Progenitor cell of endocrine pancreas (in vitro differentiated cells): ENCODE measurements at regions not wholly inside any gene's neighbourhood (a gene's known extent, or its start where the extent isn't known, plus 50 kb on each side); places are given as distances from the start of the nearest gene placed in this dataset.

Experiments used
- DNase-seq: peaks from one replicate; pipeline ENCODE4 v3.0.0; 2021; ENCODE audit warnings: low spot score; ENCODE audit not compliant: unreplicated experiment
- H3K27ac Mint-ChIP-seq: 2 replicates; pipeline ENCODE4 v1.8.0; 2021; ENCODE audit warnings: mild to moderate bottlenecking, moderate library complexity, mixed read lengths
- H3K27me3 Mint-ChIP-seq: 2 replicates; pipeline ENCODE4 v1.8.0; 2021; ENCODE audit warnings: mixed read lengths
- H3K36me3 Mint-ChIP-seq: 2 replicates; pipeline ENCODE4 v1.8.0; 2022; ENCODE audit warnings: mixed read lengths; ENCODE audit not compliant: insufficient read depth
- H3K4me1 Mint-ChIP-seq: 2 replicates; pipeline ENCODE4 v1.8.0; 2021; ENCODE audit warnings: low read depth, mixed read lengths
- H3K4me3 Mint-ChIP-seq: 2 replicates; pipeline ENCODE4 v1.8.0; 2021; ENCODE audit warnings: low read depth, mild to moderate bottlenecking, moderate library complexity, mixed read lengths
- H3K9me3 Mint-ChIP-seq: 2 replicates; pipeline ENCODE4 v1.8.0; 2021; ENCODE audit warnings: low read depth, mixed read lengths
- CTCF ChIP-seq: fragments of 200-600 bp; sonication (generic); IDR thresholded peaks from one replicate; pipeline ENCODE4 v1.5.0; 2021; ENCODE audit warnings: antibody characterized with exemption, mild to moderate bottlenecking; ENCODE audit not compliant: unreplicated experiment

GRCh38 chr17:71725811-71726210 lies 395.0 kb upstream of the SOX9 start:
- H3K27me3 Mint-ChIP-seq, result peaks cover 3% of the 10 kb centered on the region
- no peak for DNase-seq
- H3K9me3 Mint-ChIP-seq, result peaks cover 4% of the 10 kb centered on the region
- no peaks in the 10 kb centered on the region for H3K36me3 Mint-ChIP-seq
- TF ChIP-seq CTCF, result no peak
- no peak overlapping the region for H3K27ac Mint-ChIP-seq
- no peaks in the 10 kb centered on the region for H3K4me1 Mint-ChIP-seq
- H3K4me3 Mint-ChIP-seq, result no peak overlapping the region

- no peak for TF ChIP-seq CTCF
- no peak overlapping the region for H3K27ac Mint-ChIP-seq
- no peaks in the 10 kb centered on the region for H3K36me3 Mint-ChIP-seq
- DNase-seq, result no peak
- no peak overlapping the region for H3K4me3 Mint-ChIP-seq
- peaks cover 4% of the 10 kb centered on the region for H3K9me3 Mint-ChIP-seq
- H3K4me1 Mint-ChIP-seq, result no peaks in the 10 kb centered on the region
- peaks cover 3% of the 10 kb centered on the region for H3K27me3 Mint-ChIP-seq
These were observed 394.5 kb upstream of the SOX9 start for GRCh38 chr17:71726341-71726740.

GRCh38 chr17:71727292-71727691 lies 393.5 kb upstream of the SOX9 start:
- no peak for DNase-seq
- Mint-ChIP-seq H3K9me3 (peaks cover 4% of the 10 kb centered on the region), H3K27ac (no peak overlapping the region), H3K27me3 (peaks cover 2% of the 10 kb centered on the region), H3K36me3 (no peaks in the 10 kb centered on the region), H3K4me3 (no peak overlapping the region), H3K4me1 (no peaks in the 10 kb centered on the region)
- no peak for TF ChIP-seq CTCF

- no peaks in the 10 kb centered on the region for H3K4me1 Mint-ChIP-seq
- no peaks in the 10 kb centered on the region for H3K36me3 Mint-ChIP-seq
- no peak overlapping the region for H3K4me3 Mint-ChIP-seq
- no peak for DNase-seq
- no peak overlapping the region for H3K27ac Mint-ChIP-seq
- TF ChIP-seq CTCF, result no peak
- H3K27me3 Mint-ChIP-seq, result no peaks in the 10 kb centered on the region
- H3K9me3 Mint-ChIP-seq, result peaks cover 4% of the 10 kb centered on the region
These were observed 393.1 kb upstream of the SOX9 start for GRCh38 chr17:71727723-71728122.

- Mint-ChIP-seq H3K36me3 (no peaks in the 10 kb centered on the region), H3K4me1 (no peaks in the 10 kb centered on the region), H3K4me3 (no peak overlapping the region), H3K9me3 (peaks cover 4% of the 10 kb centered on the region), H3K27me3 (no peaks in the 10 kb centered on the region), H3K27ac (no peak overlapping the region)
- TF ChIP-seq CTCF, result no peak
- DNase-seq, result no peak
These were observed 389.9 kb upstream of the SOX9 start for GRCh38 chr17:71730871-71731270.

- Mint-ChIP-seq H3K4me1 (no peaks in the 10 kb centered on the region), H3K36me3 (no peaks in the 10 kb centered on the region), H3K4me3 (no peak overlapping the region), H3K27ac (no peak overlapping the region), H3K27me3 (peaks cover 3% of the 10 kb centered on the region), H3K9me3 (no peaks in the 10 kb centered on the region)
- DNase-seq, result no peak
- TF ChIP-seq CTCF, result no peak
These were observed 384.9 kb upstream of the SOX9 start for GRCh38 chr17:71735893-71736292.
